DOHH2 (cell line): ENCODE measurements at regions not wholly inside any gene's neighbourhood (a gene's known extent, or its start where the extent isn't known, plus 50 kb on each side); places are given as distances from the start of the nearest gene placed in this dataset.

Experiments
- EZH2phosphoT487 ChIP-seq: fragments of 200-600 bp; sonication (generic); IDR thresholded peaks from 2 replicates; pipeline ENCODE4 v1.6.1; 2017; ENCODE audit warnings: borderline replicate concordance, mild to moderate bottlenecking, antibody characterized with exemption, low read length, moderate library complexity, mixed read lengths
- TF ChIP-seq, protein P1 (sequence below): fragments of 200-600 bp; sonication (generic); IDR thresholded peaks from one replicate; pipeline ENCODE4 v1.5.1; 2014; ENCODE audit warnings: antibody characterized with exemption, mild to moderate bottlenecking, low read depth, low read length; ENCODE audit not compliant: poor library complexity, severe bottlenecking

DNA sequence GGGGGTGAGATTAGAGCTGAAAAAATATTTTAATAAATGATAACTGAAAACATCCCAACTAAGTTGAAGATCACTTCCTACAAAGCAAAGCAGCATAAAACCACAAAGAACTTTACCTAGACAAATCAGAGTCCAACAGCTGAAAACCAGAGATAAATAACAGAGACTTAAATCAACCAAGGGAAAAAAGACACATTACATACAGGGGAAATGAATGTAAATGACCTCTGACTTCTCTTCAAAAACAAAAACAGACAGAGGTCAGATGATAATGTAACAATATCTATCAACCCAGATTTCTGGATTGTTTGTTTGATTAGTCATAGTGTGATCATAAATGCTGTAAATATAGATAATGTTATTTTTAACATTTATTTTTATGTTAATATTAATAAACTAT is 782.8 kb downstream of the TFAP2A start:
- TF ChIP-seq, protein P1, sequence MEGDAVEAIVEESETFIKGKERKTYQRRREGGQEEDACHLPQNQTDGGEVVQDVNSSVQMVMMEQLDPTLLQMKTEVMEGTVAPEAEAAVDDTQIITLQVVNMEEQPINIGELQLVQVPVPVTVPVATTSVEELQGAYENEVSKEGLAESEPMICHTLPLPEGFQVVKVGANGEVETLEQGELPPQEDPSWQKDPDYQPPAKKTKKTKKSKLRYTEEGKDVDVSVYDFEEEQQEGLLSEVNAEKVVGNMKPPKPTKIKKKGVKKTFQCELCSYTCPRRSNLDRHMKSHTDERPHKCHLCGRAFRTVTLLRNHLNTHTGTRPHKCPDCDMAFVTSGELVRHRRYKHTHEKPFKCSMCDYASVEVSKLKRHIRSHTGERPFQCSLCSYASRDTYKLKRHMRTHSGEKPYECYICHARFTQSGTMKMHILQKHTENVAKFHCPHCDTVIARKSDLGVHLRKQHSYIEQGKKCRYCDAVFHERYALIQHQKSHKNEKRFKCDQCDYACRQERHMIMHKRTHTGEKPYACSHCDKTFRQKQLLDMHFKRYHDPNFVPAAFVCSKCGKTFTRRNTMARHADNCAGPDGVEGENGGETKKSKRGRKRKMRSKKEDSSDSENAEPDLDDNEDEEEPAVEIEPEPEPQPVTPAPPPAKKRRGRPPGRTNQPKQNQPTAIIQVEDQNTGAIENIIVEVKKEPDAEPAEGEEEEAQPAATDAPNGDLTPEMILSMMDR: no peak
- no peak for TF ChIP-seq EZH2phosphoT487
